ENCODE measurements at regions not wholly inside any gene's neighbourhood (a gene's known extent, or its start where the extent isn't known, plus 50 kb on each side); places are given as distances from the start of the nearest gene placed in this dataset.

GRCh38 chr13:110014719-110015118, 228.3 kb upstream of the IRS2 start:
- no peak overlapping the region for H3K4me2 ChIP-seq
- Mint-ChIP-seq H3K9me3 (no peaks in the 10 kb centered on the region; the same call in 2 of the 3 replicates), H3K27ac (no peak overlapping the region), H3K36me3 (ENCODE audit: low read depth) (no peaks in the 10 kb centered on the region), H3K27me3 (ENCODE audit: insufficient read depth, low read depth, poor library complexity) (peaks cover 2% of the 10 kb centered on the region), H3K4me3 (no peak overlapping the region), H3K4me1 (no peaks in the 10 kb centered on the region)
- no peaks in the 10 kb centered on the region for H4K20me1 ChIP-seq (replicated peaks; ENCODE audit: insufficient read depth)
- no peak for TF ChIP-seq EZH2 (IDR thresholded peaks at IDR 0.05; ENCODE audit: low read depth, unreplicated experiment)
- no peak for TF ChIP-seq STAT1 (IDR thresholded peaks at IDR 0.05; ENCODE audit: unreplicated experiment)
- TF ChIP-seq ZNF331 (CRISPR knock-in tag; IDR thresholded peaks at IDR 0.05; ENCODE audit: low read depth): no peak
- no peak for TF ChIP-seq JUNB (IDR thresholded peaks at IDR 0.05; ENCODE audit: unreplicated experiment)
- TF ChIP-seq ZNF462 (CRISPR knock-in tag; IDR thresholded peaks at IDR 0.05): no peak
- TF ChIP-seq REST (IDR thresholded peaks at IDR 0.05; ENCODE audit: unreplicated experiment): no peak
- no peak for TF ChIP-seq CTCF (conservative IDR thresholded peaks at IDR 0.05; ENCODE audit: low read depth in 2 of 2)
- TF ChIP-seq POLR2AphosphoS5 (IDR thresholded peaks at IDR 0.05; ENCODE audit: low read depth): no peak
- H2AFZ ChIP-seq: no peak overlapping the region
- H3K36me3 ChIP-seq (ENCODE audit: insufficient read depth): no peaks in the 10 kb centered on the region
- H3K27ac ChIP-seq (ENCODE audit: low read depth): no peak overlapping the region
- no peaks in the 10 kb centered on the region for H3K79me2 ChIP-seq (replicated peaks; ENCODE audit: insufficient read depth)
- no peak overlapping the region for H3K4me3 ChIP-seq
- H3K4me1 ChIP-seq (ENCODE audit: insufficient read depth): no peaks in the 10 kb centered on the region
- no peak for ATAC-seq
- peaks cover 10% of the 10 kb centered on the region for H3K9me2 ChIP-seq (ENCODE audit: insufficient read depth)
- no peak for DNase-seq (ENCODE audit: low spot score)
- H3F3A ChIP-seq (replicated peaks; ENCODE audit: low read depth): no peaks in the 10 kb centered on the region
- H3K27me3 ChIP-seq (ENCODE audit: insufficient read depth): no peaks in the 10 kb centered on the region
